CD4-positive, alpha-beta memory T cell (primary cell): ENCODE measurements at regions not wholly inside any gene's neighbourhood (a gene's known extent, or its start where the extent isn't known, plus 50 kb on each side); places are given as distances from the start of the nearest gene placed in this dataset.

ENCODE experiments used
- CTCF ChIA-PET: fragments of 350-600 bp; sonication (Branson Sonifier 250); formaldehyde crosslinking; loops from one replicate; lab custom pipeline; 2021; ENCODE audit warnings: inconsistent platforms; ENCODE audit not compliant: partially characterized antibody; lab: Charles Lee
- POLR2A ChIA-PET: fragments of 350-600 bp; sonication (Branson Sonifier 250); formaldehyde crosslinking; loops from one replicate; lab custom pipeline; 2021; ENCODE audit not compliant: partially characterized antibody; lab: Charles Lee
- DNase-seq, 5 donors: peaks; one replicate each; pipeline versions ENCODE4 v3.0.0 to v3.0.0-alpha.2; 2020 to 2022; ENCODE audit warnings: mixed read lengths in 1 of 5
- H3K27ac ChIP-seq: one replicate; pipeline ENCODE4 v1.7.0; 2013; ENCODE audit warnings: low read depth, low read length
- H3K27me3 ChIP-seq: 2 replicates; pipeline ENCODE4 v1.7.0; 2013; ENCODE audit warnings: mild to moderate bottlenecking, low read length, moderate library complexity; ENCODE audit not compliant: insufficient read depth
- H3K36me3 ChIP-seq: 2 replicates; pipeline ENCODE4 v1.7.0; 2013; ENCODE audit warnings: mild to moderate bottlenecking, low read length, moderate library complexity; ENCODE audit not compliant: insufficient read depth
- H3K4me1 ChIP-seq: 2 replicates; pipeline ENCODE4 v1.7.0; 2013; ENCODE audit warnings: mild to moderate bottlenecking, low read length, moderate library complexity; ENCODE audit not compliant: insufficient read depth
- H3K4me3 ChIP-seq, 2 donors: one replicate each; pipeline ENCODE4 v1.7.0; 2013; ENCODE audit warnings: low read length in 2 of 2, mild to moderate bottlenecking in 1 of 2
- H3K9me3 ChIP-seq, 2 donors: one replicate each; pipeline ENCODE4 v1.7.0; 2013; ENCODE audit warnings: low read length in 2 of 2, control low read depth in 1 of 2; ENCODE audit not compliant: control insufficient read depth in 1 of 2
- H3K27ac Mint-ChIP-seq, 7 donors: one replicate each; pipeline ENCODE4 v1.8.0; 2020 to 2021; ENCODE audit warnings: mixed read lengths in 7 of 7, mild to moderate bottlenecking in 6 of 7, inconsistent platforms in 3 of 7, moderate library complexity in 3 of 7
- H3K27me3 Mint-ChIP-seq, 2 donors: one replicate each; pipeline ENCODE4 v1.8.0; 2020 to 2021; ENCODE audit warnings: mixed read lengths in 2 of 2
- H3K36me3 Mint-ChIP-seq, 2 donors: one replicate each; pipeline ENCODE4 v1.8.0; 2020 to 2021; ENCODE audit warnings: mixed read lengths in 2 of 2, inconsistent platforms in 1 of 2, mild to moderate bottlenecking in 1 of 2
- H3K4me1 Mint-ChIP-seq, 4 donors: one replicate each; pipeline ENCODE4 v1.8.0; 2020 to 2021; ENCODE audit warnings: mixed read lengths in 4 of 4, mild to moderate bottlenecking in 1 of 4
- H3K4me3 Mint-ChIP-seq, 8 donors: one replicate each; pipeline ENCODE4 v1.8.0; 2020 to 2021; ENCODE audit warnings: mixed read lengths in 8 of 8, mild to moderate bottlenecking in 7 of 8, moderate library complexity in 6 of 8, inconsistent platforms in 3 of 8
- H3K9me3 Mint-ChIP-seq, 8 donors: one replicate each; pipeline ENCODE4 v1.8.0; 2020 to 2021; ENCODE audit warnings: mixed read lengths in 8 of 8, mild to moderate bottlenecking in 5 of 8, inconsistent platforms in 3 of 8, moderate library complexity in 1 of 8
- intact Hi-C: fragments of 100-400 bp; cut with micrococcal nuclease; formaldehyde crosslinking; loops from one replicate; pipeline ENCODE4 v1.15.1; 2023

DNA sequence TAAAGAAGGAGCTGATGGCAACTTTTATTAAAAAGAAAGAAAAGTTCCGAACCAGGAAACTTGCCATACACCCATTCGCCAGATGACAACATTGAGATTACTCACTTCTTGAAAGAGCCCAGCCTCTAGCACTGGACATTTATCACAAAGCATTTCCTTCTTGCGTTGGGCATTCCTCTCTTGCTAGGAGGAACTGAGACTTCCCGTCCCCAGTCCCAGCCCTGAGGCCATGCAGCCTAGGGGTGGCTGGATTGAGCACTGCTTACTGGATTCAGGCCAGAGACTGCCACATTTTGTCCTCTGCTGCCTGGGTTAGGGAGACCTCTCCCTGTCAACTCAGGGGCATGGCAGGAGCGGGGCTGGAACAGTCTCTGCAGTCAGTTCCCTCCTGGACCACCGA, 80.1 kb downstream of the SDC1 start:
- peak overlapping the region in 1 of 7 donors; percentile 17 for H3K27ac Mint-ChIP-seq
- intact Hi-C loops: no loop called here
- H3K27me3 Mint-ChIP-seq: peaks cover 13 to 24% of the 10 kb centered on the region in 2 donors
- no peaks in the 10 kb centered on the region for H3K36me3 Mint-ChIP-seq
- no peaks in the 10 kb centered on the region for H3K9me3 ChIP-seq
- H3K4me1 ChIP-seq: no peaks in the 10 kb centered on the region
- H3K27ac ChIP-seq: no peak overlapping the region
- POLR2A ChIA-PET: no interaction called here
- H3K36me3 ChIP-seq: no peaks in the 10 kb centered on the region
- no peaks in the 10 kb centered on the region for H3K27me3 ChIP-seq
- H3K4me3 ChIP-seq: no peak overlapping the region
- no peak for DNase-seq
- no peaks in the 10 kb centered on the region for H3K4me1 Mint-ChIP-seq
- peaks cover 0 to 1% (median 0%) of the 10 kb centered on the region in 8 donors for H3K9me3 Mint-ChIP-seq
- CTCF ChIA-PET: no interaction called here
- H3K4me3 Mint-ChIP-seq: no peak overlapping the region

DNA sequence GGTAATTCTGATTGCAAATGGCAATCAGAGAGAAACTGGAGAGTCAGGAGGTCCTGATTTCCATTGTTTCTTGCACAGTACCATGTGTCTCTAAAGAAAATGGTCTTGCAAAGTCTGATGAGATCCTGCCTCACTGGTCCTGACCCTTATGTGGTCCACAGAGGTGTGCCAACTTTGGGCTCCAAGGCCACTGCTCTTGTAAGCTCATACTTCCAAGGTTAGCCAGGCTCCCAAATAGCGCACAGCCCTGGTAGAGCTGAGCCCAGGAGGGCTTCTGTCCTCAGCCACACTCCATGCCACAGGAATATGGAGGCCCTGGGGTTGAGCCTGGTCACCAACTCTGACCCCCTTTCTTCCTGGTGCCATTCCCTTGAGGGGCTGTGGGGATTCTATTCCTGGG, 80.7 kb downstream of the SDC1 start:
- ChIA-PET CTCF (no interaction called here), POLR2A (no interaction called here)
- no peak overlapping the region for H3K4me3 ChIP-seq
- no peaks in the 10 kb centered on the region for H3K36me3 Mint-ChIP-seq
- no peaks in the 10 kb centered on the region for H3K4me1 Mint-ChIP-seq
- DNase-seq: no peak
- H3K9me3 ChIP-seq: no peaks in the 10 kb centered on the region
- no peak overlapping the region for H3K27ac ChIP-seq
- H3K36me3 ChIP-seq: no peaks in the 10 kb centered on the region
- H3K9me3 Mint-ChIP-seq: peaks cover 0 to 1% (median 0%) of the 10 kb centered on the region in 8 donors
- no peak overlapping the region for H3K4me3 Mint-ChIP-seq
- no peaks in the 10 kb centered on the region for H3K4me1 ChIP-seq
- intact Hi-C loops: no loop called here
- H3K27ac Mint-ChIP-seq: no peak overlapping the region
- no peaks in the 10 kb centered on the region for H3K27me3 ChIP-seq
- peaks cover 8 to 17% of the 10 kb centered on the region in 2 donors for H3K27me3 Mint-ChIP-seq

DNA sequence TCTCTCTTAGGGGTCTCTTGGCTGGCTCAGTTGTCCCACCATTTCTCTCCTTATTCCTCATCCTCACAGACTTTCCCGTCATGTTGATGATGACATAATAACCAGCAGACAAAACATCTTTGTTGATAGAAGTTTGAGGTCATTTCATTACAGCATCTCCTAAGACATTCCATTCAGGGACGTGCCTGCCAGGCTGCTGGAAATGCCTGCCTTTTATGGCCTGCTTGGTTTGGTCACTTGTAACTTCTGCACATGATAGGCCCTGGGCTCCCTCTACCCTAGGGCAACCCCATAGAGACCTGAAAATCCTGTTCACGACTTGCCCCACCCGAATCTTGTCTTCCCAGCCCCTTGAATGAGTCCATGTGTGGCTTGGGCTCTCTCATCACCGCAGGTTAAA, 81.7 kb downstream of the SDC1 start:
- Mint-ChIP-seq H3K36me3 (no peaks in the 10 kb centered on the region), H3K4me1 (no peaks in the 10 kb centered on the region), H3K4me3 (no peak overlapping the region), H3K27me3 (peaks cover 2 to 10% of the 10 kb centered on the region in 2 donors), H3K9me3 (peaks cover 0 to 1% (median 0%) of the 10 kb centered on the region in 8 donors), H3K27ac (peak overlapping the region in 1 of 7 donors; percentile 8)
- H3K27ac ChIP-seq: no peak overlapping the region
- H3K9me3 ChIP-seq: no peaks in the 10 kb centered on the region
- no peak overlapping the region for H3K4me3 ChIP-seq
- no peaks in the 10 kb centered on the region for H3K36me3 ChIP-seq
- DNase-seq: no peak
- CTCF ChIA-PET: no interaction called here
- no peaks in the 10 kb centered on the region for H3K4me1 ChIP-seq
- no peaks in the 10 kb centered on the region for H3K27me3 ChIP-seq
- intact Hi-C loops: no loop called here
- POLR2A ChIA-PET: no interaction called here

DNA sequence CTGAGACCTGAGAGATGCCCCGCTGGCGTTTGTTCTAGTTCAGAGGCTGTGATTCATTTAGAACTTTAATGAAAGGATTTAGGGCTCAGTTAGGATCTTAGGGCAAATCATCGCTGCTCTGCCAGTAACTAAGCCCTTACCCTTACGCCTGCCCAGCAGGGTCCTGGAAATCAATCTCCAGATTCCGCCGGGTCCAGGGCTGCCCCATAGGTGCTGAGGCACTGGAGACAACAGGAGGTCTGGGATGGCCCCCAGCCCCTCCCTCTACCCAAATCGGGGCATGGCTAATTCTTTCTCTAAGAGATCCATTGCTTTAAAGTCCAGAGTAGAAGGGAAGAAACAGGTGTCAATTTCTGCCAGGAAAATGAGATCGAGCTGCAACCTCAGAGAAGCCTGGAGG, 83.1 kb downstream of the SDC1 start:
- no peak overlapping the region for H3K27ac ChIP-seq
- no peaks in the 10 kb centered on the region for H3K36me3 ChIP-seq
- no peaks in the 10 kb centered on the region for H3K9me3 ChIP-seq
- peaks cover 2 to 7% of the 10 kb centered on the region in 2 donors for H3K27me3 Mint-ChIP-seq
- CTCF ChIA-PET: no interaction called here
- H3K4me3 Mint-ChIP-seq: no peak overlapping the region
- no peaks in the 10 kb centered on the region for H3K4me1 ChIP-seq
- intact Hi-C loops: no loop called here
- no peaks in the 10 kb centered on the region for H3K36me3 Mint-ChIP-seq
- POLR2A ChIA-PET: no interaction called here
- H3K9me3 Mint-ChIP-seq: peaks cover 0 to 2% (median 0%) of the 10 kb centered on the region in 8 donors
- H3K4me3 ChIP-seq: no peak overlapping the region
- H3K27me3 ChIP-seq: no peaks in the 10 kb centered on the region
- no peaks in the 10 kb centered on the region for H3K4me1 Mint-ChIP-seq
- no peak overlapping the region for H3K27ac Mint-ChIP-seq
- no peak for DNase-seq

DNA sequence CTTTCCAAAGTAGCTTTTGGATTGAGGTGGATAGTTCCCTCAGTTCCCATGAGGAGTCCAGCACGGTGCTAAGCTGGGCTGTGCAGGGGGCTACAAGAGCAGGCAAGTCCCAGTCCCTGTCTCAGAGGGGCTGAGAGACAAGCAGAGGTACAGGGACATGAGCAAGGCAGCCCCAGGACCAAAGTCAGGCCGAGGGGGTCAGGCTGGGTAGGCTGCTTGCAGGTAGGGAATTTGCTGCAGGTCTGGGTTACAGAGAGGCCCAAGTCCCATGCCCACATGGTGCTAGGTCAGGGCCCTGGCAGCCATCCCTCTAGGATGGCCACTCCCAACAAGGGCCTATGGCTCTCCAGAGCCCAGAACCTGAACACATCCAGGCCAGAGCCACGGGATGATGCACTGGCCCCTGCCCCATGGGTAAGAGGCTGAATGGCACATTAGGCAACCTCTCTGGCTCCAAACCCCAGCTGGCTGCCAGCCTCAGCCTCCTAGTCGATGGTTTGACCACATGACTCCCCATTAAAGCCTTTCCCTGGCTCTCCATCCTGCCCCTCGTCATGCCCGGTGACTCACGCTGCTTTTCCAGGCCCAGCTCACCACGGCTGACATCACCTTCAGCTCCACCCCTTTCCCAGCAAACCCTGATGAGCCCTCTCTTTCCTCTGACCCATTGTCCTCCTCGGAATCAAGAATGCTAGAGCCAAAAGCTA, 83.7 kb downstream of the SDC1 start:
- Mint-ChIP-seq H3K4me3 (no peak overlapping the region), H3K27me3 (peaks cover 2 to 5% of the 10 kb centered on the region in 2 donors), H3K27ac (no peak overlapping the region), H3K36me3 (no peaks in the 10 kb centered on the region), H3K9me3 (peaks cover 0 to 2% (median 0%) of the 10 kb centered on the region in 8 donors), H3K4me1 (no peaks in the 10 kb centered on the region)
- Histone ChIP-seq H3K9me3 (no peaks in the 10 kb centered on the region), H3K36me3 (no peaks in the 10 kb centered on the region), H3K4me3 (no peak overlapping the region), H3K27ac (no peak overlapping the region), H3K4me1 (no peaks in the 10 kb centered on the region), H3K27me3 (no peaks in the 10 kb centered on the region)
- ChIA-PET CTCF (no interaction called here), POLR2A (no interaction called here)
- intact Hi-C loops: no loop called here
- no peak for DNase-seq

DNA sequence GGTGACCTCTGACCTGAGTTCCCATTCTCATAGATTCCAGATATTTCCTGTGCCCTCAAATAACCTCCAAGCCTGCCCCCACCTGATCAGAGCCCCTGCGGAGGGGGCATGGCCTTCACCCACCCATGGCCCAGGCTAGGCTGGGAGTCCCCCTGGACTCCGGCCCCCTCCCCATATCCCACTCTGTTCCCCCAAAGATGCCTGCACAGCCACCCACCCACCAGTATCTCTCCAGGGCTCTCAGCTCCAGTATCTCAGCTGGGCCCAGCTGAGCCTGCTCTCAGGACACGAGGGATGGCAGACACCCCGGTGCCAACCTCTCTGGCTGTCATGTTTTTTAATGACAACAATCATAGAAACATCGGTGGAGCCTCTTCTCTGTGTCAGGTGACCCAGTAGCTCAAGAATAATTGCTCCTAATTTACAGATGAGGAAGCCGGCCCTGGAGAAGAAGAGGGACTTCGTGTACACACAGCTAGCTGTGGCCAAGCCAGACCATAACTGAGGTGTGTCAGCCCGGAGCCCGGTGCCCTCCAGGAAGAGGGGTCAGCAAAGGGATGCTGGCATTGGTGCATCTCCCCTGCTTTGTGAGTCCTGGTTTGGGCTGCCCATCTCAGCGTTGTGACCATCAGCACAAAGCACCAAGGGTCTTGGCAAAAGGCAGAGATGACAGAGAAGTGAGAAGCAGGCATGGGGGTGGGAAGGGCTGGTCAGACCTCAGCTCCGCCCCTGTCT, 84.4 kb downstream of the SDC1 start:
- Mint-ChIP-seq H3K27me3 (peaks cover 2 to 4% of the 10 kb centered on the region in 2 donors), H3K4me3 (no peak overlapping the region), H3K27ac (no peak overlapping the region), H3K4me1 (peaks cover 0 to 1% (median 0%) of the 10 kb centered on the region in 4 donors), H3K9me3 (peaks cover 0 to 2% (median 0%) of the 10 kb centered on the region in 8 donors), H3K36me3 (no peaks in the 10 kb centered on the region)
- ChIA-PET POLR2A (no interaction called here), CTCF (no interaction called here)
- H3K27ac ChIP-seq: no peak overlapping the region
- intact Hi-C loops: no loop called here
- H3K4me1 ChIP-seq: no peaks in the 10 kb centered on the region
- DNase-seq: no peak
- no peaks in the 10 kb centered on the region for H3K9me3 ChIP-seq
- no peaks in the 10 kb centered on the region for H3K27me3 ChIP-seq
- no peak overlapping the region for H3K4me3 ChIP-seq
- H3K36me3 ChIP-seq: no peaks in the 10 kb centered on the region

DNA sequence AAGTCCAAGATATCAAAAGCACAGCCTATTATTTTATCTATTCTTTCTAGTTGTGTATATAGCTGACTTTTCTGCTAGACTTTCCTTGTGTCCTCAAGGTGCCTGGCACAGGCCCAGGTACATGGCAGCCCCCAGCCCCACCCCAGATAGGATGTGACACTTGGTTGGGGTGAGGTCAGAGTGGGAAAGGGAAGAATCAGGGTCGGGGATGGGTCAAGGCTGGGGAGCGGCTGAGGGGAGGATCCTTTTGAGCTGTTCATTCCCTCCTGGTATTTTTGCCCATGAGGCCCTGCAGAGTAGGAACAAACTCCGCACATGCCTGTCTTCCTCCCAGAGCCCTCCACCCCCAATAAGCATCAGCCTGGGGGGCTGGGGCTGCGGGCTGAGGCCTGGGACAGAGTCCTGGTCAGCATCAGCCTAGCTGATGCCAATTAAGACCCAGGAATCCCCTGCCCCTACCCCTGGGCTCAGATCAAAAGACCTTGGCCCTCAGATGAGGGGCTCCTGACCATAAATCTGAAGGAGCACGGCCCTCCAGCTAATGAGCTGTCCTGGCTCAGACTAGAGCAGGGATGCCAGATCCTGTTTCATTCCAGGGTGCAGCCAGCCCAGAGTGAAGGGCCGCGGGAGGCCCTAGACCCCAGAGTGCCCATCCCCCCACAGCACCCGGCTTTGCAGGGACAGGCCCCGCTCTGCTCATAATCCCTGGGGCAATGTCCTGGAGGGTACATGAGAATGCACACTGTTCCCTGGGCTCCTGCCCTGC, 85.3 kb downstream of the SDC1 start:
- no peaks in the 10 kb centered on the region for H3K27me3 ChIP-seq
- no peaks in the 10 kb centered on the region for H3K9me3 ChIP-seq
- H3K27ac Mint-ChIP-seq: no peak overlapping the region
- peaks cover 0 to 2% (median 0%) of the 10 kb centered on the region in 8 donors for H3K9me3 Mint-ChIP-seq
- no peak for DNase-seq
- H3K27ac ChIP-seq: no peak overlapping the region
- H3K4me1 Mint-ChIP-seq: peaks cover 0 to 1% (median 0%) of the 10 kb centered on the region in 4 donors
- intact Hi-C loops: no loop called here
- no peaks in the 10 kb centered on the region for H3K36me3 ChIP-seq
- H3K4me1 ChIP-seq: no peaks in the 10 kb centered on the region
- CTCF ChIA-PET: no interaction called here
- H3K36me3 Mint-ChIP-seq: no peaks in the 10 kb centered on the region
- peaks cover 0 to 3% of the 10 kb centered on the region in 2 donors for H3K27me3 Mint-ChIP-seq
- no peak overlapping the region for H3K4me3 ChIP-seq
- POLR2A ChIA-PET: no interaction called here
- no peak overlapping the region for H3K4me3 Mint-ChIP-seq
